Fibroblast of pulmonary artery (primary cell): ENCODE measurements at regions not wholly inside any gene's neighbourhood (a gene's known extent, or its start where the extent isn't known, plus 50 kb on each side); places are given as distances from the start of the nearest gene placed in this dataset.

ENCODE experiments used
- DNase-seq: peaks from one replicate; pipeline ENCODE4 v3.0.0-alpha.2; 2010; ENCODE audit warnings: low read depth
- H3K4me3 ChIP-seq: replicated peaks from 2 replicates; pipeline ENCODE4 v1.5.1; 2011; ENCODE audit warnings: low read depth, mild to moderate bottlenecking, control low read depth, low read length, moderate library complexity
- CTCF ChIP-seq: IDR thresholded peaks from 2 replicates; pipeline ENCODE4 v1.5.1; 2011; ENCODE audit warnings: mild to moderate bottlenecking, control low read depth, low read length, inconsistent platforms; ENCODE audit errors: missing control alignments

- no peak for DNase-seq
- TF ChIP-seq CTCF: no peak
- H3K4me3 ChIP-seq: no peak overlapping the region
Measured at GRCh38 chr3:194019398-194020165, 116.4 kb upstream of the HES1 start.

DNA sequence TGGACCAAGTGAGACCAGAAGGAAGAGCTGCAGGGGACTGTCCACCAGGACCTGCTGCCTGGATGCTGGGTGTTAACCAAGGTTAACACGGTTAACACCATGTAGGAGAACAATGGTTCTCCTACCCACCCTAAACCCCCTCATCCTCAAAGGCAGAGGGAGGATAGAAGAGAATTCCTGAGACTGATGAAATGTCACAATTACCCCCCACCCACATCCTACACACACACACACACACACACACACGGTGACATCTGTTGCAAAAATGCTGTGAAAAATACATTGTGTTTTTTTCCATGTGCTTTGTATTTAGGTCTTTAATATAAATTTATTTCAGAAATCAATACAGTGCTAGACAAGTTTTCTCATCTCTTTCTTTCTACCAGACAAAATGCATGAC lies 113.9 kb upstream of the HES1 start:
- no peak for DNase-seq
- TF ChIP-seq CTCF: no peak
- H3K4me3 ChIP-seq: no peak overlapping the region

DNA sequence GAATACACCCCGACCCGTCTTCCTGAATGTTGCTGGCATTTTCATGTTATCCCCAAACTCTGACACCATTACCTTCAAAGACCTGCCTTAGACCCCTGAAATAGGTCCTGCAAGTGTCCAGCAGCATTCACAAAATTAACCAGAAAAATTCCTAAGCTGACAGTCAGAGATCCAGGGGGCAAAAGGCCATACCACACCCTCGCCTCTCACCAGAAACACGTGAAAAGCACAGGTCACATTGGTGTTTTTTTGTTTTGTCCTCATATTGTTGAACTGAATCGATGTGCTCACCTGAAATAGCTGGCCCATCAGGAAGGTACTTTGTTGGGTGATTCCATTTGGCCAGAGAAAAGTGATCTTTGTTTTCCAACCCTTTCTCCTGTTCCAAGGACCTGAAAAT lies 113.1 kb upstream of the HES1 start:
- no peak overlapping the region for H3K4me3 ChIP-seq
- DNase-seq: no peak
- no peak for TF ChIP-seq CTCF

- TF ChIP-seq CTCF: no peak
- DNase-seq: peak; percentile 8
- no peak overlapping the region for H3K4me3 ChIP-seq
Measured at GRCh38 chr3:194023501-194024280, 112.3 kb upstream of the HES1 start.

DNA sequence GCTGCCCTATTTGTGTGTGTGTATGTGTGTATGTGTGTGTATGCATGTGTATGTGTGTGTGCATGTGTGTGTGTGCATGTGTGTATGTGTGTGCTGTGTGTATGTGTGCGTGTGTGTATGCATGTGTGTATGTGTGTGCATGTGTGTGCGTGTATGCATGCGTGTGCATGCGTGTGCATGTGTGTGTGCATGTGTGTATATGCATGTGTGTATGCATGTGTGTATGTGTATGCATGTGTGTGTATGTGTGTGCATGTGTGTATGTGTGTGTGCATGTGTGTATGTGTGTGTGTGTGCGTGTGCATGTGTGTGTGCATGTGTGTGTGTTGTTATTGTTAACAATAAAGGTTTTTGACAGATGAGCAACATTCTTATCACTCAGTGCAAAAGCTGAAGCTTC lies 110.8 kb upstream of the HES1 start:
- no peak overlapping the region for H3K4me3 ChIP-seq
- DNase-seq: no peak
- no peak for TF ChIP-seq CTCF

GRCh38 chr3:194025951-194026350 lies 110.0 kb upstream of the HES1 start:
- no peak for TF ChIP-seq CTCF
- H3K4me3 ChIP-seq: no peak overlapping the region
- no peak for DNase-seq
